A673 (cell line): ENCODE measurements at regions not wholly inside any gene's neighbourhood (a gene's known extent, or its start where the extent isn't known, plus 50 kb on each side); places are given as distances from the start of the nearest gene placed in this dataset.

Source experiments
- BruUV-seq: library from RNA; stranded (reverse); fragments of 400-500 nt; replicated peaks from 2 replicates; lab custom pipeline; 2021; lab: Mats Ljungman, UMichigan
- CTCF ChIA-PET: fragments of 300-600 bp; sonication (Branson Sonifier 250); formaldehyde crosslinking; loops from one replicate; lab custom pipeline; 2022; ENCODE audit warnings: antibody characterized with exemption; lab: Charles Lee
- POLR2A ChIA-PET: fragments of 300-600 bp; sonication (Branson Sonifier 250); formaldehyde crosslinking; loops from one replicate; lab custom pipeline; 2022; ENCODE audit warnings: antibody characterized with exemption; ENCODE audit not compliant: low non-redundant PET; lab: Charles Lee
- DNase-seq: peaks from one replicate; pipeline ENCODE4 v3.0.0-alpha.2; 2015; ENCODE audit warnings: low spot score
- H3K27ac ChIP-seq: fragments of 200-600 bp; sonication (generic); 2 replicates; pipeline ENCODE4 v1.5.1; 2016; ENCODE audit warnings: mixed run types, low read depth, mild to moderate bottlenecking, mixed read lengths, antibody characterized with exemption, low read length; ENCODE audit not compliant: poor library complexity, severe bottlenecking
- H3K27me3 ChIP-seq: fragments of 200-600 bp; sonication (generic); replicated peaks from 2 replicates; pipeline ENCODE4 v1.6.1; 2017; ENCODE audit warnings: mixed run types, low read depth, mild to moderate bottlenecking, mixed read lengths, antibody characterized with exemption, low read length; ENCODE audit not compliant: insufficient read depth, poor library complexity
- H3K36me3 ChIP-seq: fragments of 200-600 bp; sonication (generic); 2 replicates; pipeline ENCODE4 v1.6.1; 2016; ENCODE audit warnings: mixed run types, mild to moderate bottlenecking, mixed read lengths, antibody characterized with exemption, low read length; ENCODE audit not compliant: insufficient read depth, poor library complexity, severe bottlenecking
- H3K4me1 ChIP-seq: fragments of 200-600 bp; sonication (generic); 2 replicates; pipeline ENCODE4 v1.6.1; 2017; ENCODE audit warnings: mixed run types, mild to moderate bottlenecking, mixed read lengths, antibody characterized with exemption, low read length; ENCODE audit not compliant: insufficient read depth, poor library complexity, severe bottlenecking
- H3K4me3 ChIP-seq: fragments of 200-600 bp; sonication (generic); 2 replicates; pipeline ENCODE4 v1.5.1; 2016; ENCODE audit warnings: low read depth, mixed run types, mild to moderate bottlenecking, mixed read lengths, low read length; ENCODE audit not compliant: poor library complexity, severe bottlenecking
- H3K9me3 ChIP-seq: fragments of 200-600 bp; sonication (generic); 2 replicates; pipeline ENCODE4 v1.6.1; 2016; ENCODE audit warnings: mixed run types, low read depth, mild to moderate bottlenecking, mixed read lengths, antibody characterized with exemption, low read length; ENCODE audit not compliant: poor library complexity, severe bottlenecking
- CTCF ChIP-seq: fragments of 300-800, 200-600 bp; sonication (generic); conservative IDR thresholded peaks from 2 replicates; pipeline ENCODE4 v1.5.1; 2017; ENCODE audit warnings: low read depth, mild to moderate bottlenecking, antibody characterized with exemption, low read length, moderate library complexity, mixed read lengths
- EZH2 ChIP-seq: fragments of 200-600 bp; sonication (generic); IDR thresholded peaks from 2 replicates; pipeline ENCODE4 v1.6.1; 2017; ENCODE audit warnings: borderline replicate concordance, low read depth, mild to moderate bottlenecking, mixed read lengths, antibody characterized with exemption, low read length; ENCODE audit not compliant: poor library complexity, severe bottlenecking
- intact Hi-C: fragments of 100-400 bp; cut with micrococcal nuclease; formaldehyde crosslinking; loops from one replicate; pipeline ENCODE4 v1.10.0; 2022; ENCODE audit not compliant: unreplicated experiment

- Histone ChIP-seq H3K27me3 (no peaks in the 10 kb centered on the region), H3K36me3 (no peaks in the 10 kb centered on the region), H3K4me1 (no peaks in the 10 kb centered on the region), H3K27ac (no peak overlapping the region), H3K4me3 (no peak overlapping the region), H3K9me3 (no peaks in the 10 kb centered on the region)
- BruUV-seq, result no TSS peak
- ChIA-PET POLR2A (no interaction called here), CTCF (no interaction called here)
- intact Hi-C loops, result no loop called here
- TF ChIP-seq CTCF (peak; percentile 46), EZH2 (no peak)
- no peak for DNase-seq
Observed at GRCh38 chr7:41315764-41316163, 387.1 kb downstream of the INHBA start.

GRCh38 chr7:41313171-41313570 is 389.7 kb downstream of the INHBA start:
- Histone ChIP-seq H3K9me3 (no peaks in the 10 kb centered on the region), H3K4me3 (no peak overlapping the region), H3K36me3 (no peaks in the 10 kb centered on the region), H3K27ac (no peak overlapping the region), H3K27me3 (no peaks in the 10 kb centered on the region), H3K4me1 (no peaks in the 10 kb centered on the region)
- BruUV-seq, result no TSS peak
- POLR2A ChIA-PET, result no interaction called here
- CTCF ChIA-PET, result no interaction called here
- intact Hi-C loops, result no loop called here
- no peak for DNase-seq
- no peak for TF ChIP-seq CTCF
- no peak for TF ChIP-seq EZH2

- BruUV-seq, result no TSS peak
- POLR2A ChIA-PET, result no interaction called here
- no peak for DNase-seq
- no peak for TF ChIP-seq CTCF
- no peak for TF ChIP-seq EZH2
- no peaks in the 10 kb centered on the region for H3K27me3 ChIP-seq
- no peak overlapping the region for H3K4me3 ChIP-seq
- intact Hi-C loops, result no loop called here
- no peaks in the 10 kb centered on the region for H3K4me1 ChIP-seq
- H3K36me3 ChIP-seq, result no peaks in the 10 kb centered on the region
- H3K27ac ChIP-seq, result no peak overlapping the region
- CTCF ChIA-PET, result no interaction called here
- H3K9me3 ChIP-seq, result no peaks in the 10 kb centered on the region
Observed at GRCh38 chr7:41312235-41312634, 390.7 kb downstream of the INHBA start.
